Heart left ventricle (tissue), 16 donors: ENCODE measurements at regions not wholly inside any gene's neighbourhood (a gene's known extent, or its start where the extent isn't known, plus 50 kb on each side); places are given as distances from the start of the nearest gene placed in this dataset.

Experiments
- ATAC-seq, 4 donors: fragments of 200-7000 bp; cut with Tn5 transposase; one replicate each; pipeline ENCODE4 v1.9.1; 2020 to 2022; ENCODE audit warnings: moderate library complexity in 4 of 4, mild to moderate bottlenecking in 3 of 4, moderate number of reproducible peaks in 1 of 4
- DNase-seq, 5 donors: peaks; one replicate each; pipeline ENCODE4 v3.0.0-alpha.2; 2020
- H3K27ac ChIP-seq, 12 donors: fragments of 200-600 bp; sonication (generic) in 4 of 12; one replicate each; pipeline versions ENCODE4 v1.5.0 to v1.8.0; 2016 to 2022; ENCODE audit warnings: mild to moderate bottlenecking in 2 of 12
- H3K27me3 ChIP-seq, 9 donors: fragments of 200-600 bp; sonication (generic) in 2 of 9; one replicate each; pipeline versions ENCODE4 v1.5.1 to v1.8.0; 2016 to 2022; ENCODE audit warnings: mild to moderate bottlenecking in 3 of 9
- H3K36me3 ChIP-seq, 9 donors: fragments of 200-600 bp; sonication (generic) in 2 of 9; one replicate each; pipeline versions ENCODE4 v1.5.0 to v1.8.0; 2018 to 2022; ENCODE audit warnings: mild to moderate bottlenecking in 2 of 9
- H3K4me1 ChIP-seq, 12 donors: fragments of 200-600 bp; sonication (generic) in 4 of 12; one replicate each; pipeline versions ENCODE4 v1.5.0 to v1.8.0; 2016 to 2022; ENCODE audit warnings: mild to moderate bottlenecking in 3 of 12
- H3K4me3 ChIP-seq, 12 donors: fragments of 200-600 bp; sonication (generic) in 4 of 12; one replicate each; pipeline versions ENCODE4 v1.5.0 to v1.8.0; 2017 to 2022; ENCODE audit warnings: mild to moderate bottlenecking in 9 of 12, moderate library complexity in 4 of 12
- H3K9me3 ChIP-seq, 12 donors: fragments of 200-600 bp; sonication (generic) in 4 of 12; one replicate each; pipeline versions ENCODE4 v1.5.0 to v1.8.0; 2016 to 2022; ENCODE audit warnings: mild to moderate bottlenecking in 1 of 12
- POLR2A ChIP-seq, 2 donors: fragments of 450-650 bp; IDR thresholded peaks; one replicate each; pipeline ENCODE4 v1.6.1; 2017; ENCODE audit warnings: antibody characterized with exemption in 2 of 2, mild to moderate bottlenecking in 2 of 2, moderate library complexity in 2 of 2
- WGBS, 4 donors: extraction: QIAGEN DNeasy Blood & Tissue Kit in 2 of 4; methylation state at CpG; one replicate each; pipeline versions ENCODE4 v1.1.5 to v1.1.7; 2013 to 2018; 5-methylcytosine and 5-hydroxymethylcytosine counted together
- intact Hi-C, 10 donors: fragments of 100-400 bp; cut with DNase I; formaldehyde crosslinking; loops; one replicate each; pipeline versions ENCODE4 v1.11.1 to v1.14.2; 2022
- TF ChIP-seq, protein P1 (sequence below), 12 donors: fragments of 200-600 bp; sonication (generic) in 4 of 12; IDR thresholded peaks; one replicate each; pipeline versions ENCODE4 v1.5.0 to v1.8.0; 2018 to 2022; ENCODE audit warnings: antibody characterized with exemption in 12 of 12, mild to moderate bottlenecking in 5 of 12
- donor health status: ischemic (EF 13 %, LVEDD 7.1; RV severe dilation, severe dysfunction).
- donor health status: healthy with polysubstance abuse.
- donor health status: DM: no; HTN: yes; CAD: no.
- donor health status: DM: no; HTN: no; CAD: no.
- donor health status: ischemic (EF 25% LVEDD 6.9; RV normal size, moderate dysfunction).
- donor health status: ischemic (EF 25% LVEDD 5.7; RV mildly dilated, moderate dysfunction).
- donor health status: healthy.
- donor health status: DM: yes; HTN: yes; CAD: no.
- donor health status: ischemic (EF 35%, LVEDD 5.7; RV mildly dilated, moderate dysfunction).
- donor health status: nonischemic (EF 11% LVEDD 7.7; RV severe dilation, severe dysfunction).
- donor health status: DM: yes; HTN: yes; CAD: no.
- donor health status: PGD.
- donor health status: ischemic (EF 29% LVEDD 5.4; RV normal size, mild dysfunction).
- donor health status: nonischemic (EF 23%, LVEDD 6.1; RV moderate dilation, normal function).

- WGBS, 4 donors = 30 to 48% (median 35%) methylated on average over 2 of the region's 2 CpGs
- peak overlapping the region in 3 of 12 donors; percentile 28 to 51 (median 44) for H3K27ac ChIP-seq
- ATAC-seq = peak in 1 of 4 donors; percentile 35
These were observed 275.6 kb downstream of the CETN3 start for GRCh38 chr5:90133941-90134340.

DNA sequence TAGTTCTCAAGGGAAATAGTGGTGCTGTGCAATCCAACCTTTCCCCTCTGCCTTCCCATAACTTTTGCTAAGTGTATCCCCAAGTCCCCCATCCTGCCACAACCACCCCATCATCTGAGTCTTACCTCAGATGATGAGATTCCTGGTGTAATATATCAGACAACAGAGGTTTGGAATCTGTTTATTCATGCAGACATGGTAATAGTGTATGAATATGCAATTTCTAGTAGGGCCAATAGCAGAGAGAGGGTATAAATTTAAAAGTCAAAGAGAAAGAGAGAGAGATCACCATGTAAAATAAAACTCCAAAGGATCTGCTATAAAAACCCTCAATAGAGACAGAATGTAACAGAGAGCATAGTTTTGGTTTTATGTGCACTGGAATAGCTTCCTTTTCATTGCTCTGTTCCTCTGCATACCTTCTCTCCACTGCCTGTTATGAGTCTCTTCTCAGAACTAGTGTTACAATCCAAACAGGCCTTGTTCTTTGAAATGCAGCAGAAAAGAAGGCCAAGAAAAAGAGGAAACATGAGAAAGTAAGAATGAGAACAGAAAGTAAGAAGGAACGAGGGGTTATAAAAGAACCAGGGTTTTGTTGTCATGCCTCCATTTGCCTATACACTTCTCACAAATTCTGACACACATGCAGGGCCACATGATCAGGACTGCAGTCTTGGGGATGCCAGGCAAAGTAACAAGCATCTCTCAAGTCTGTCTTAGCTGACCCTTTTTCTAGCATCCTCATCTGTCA lies 278.0 kb downstream of the CETN3 start:
- WGBS, 4 donors = 51 to 66% (median 57%) methylated on average over 1 of the region's 1 CpG
- no peak for DNase-seq
- Histone ChIP-seq H3K36me3 (no peaks in the 10 kb centered on the region), H3K27ac (peak overlapping the region in 3 of 12 donors; percentile 22 to 71 (median 37)), H3K27me3 (no peaks in the 10 kb centered on the region), H3K4me1 (peaks cover 0 to 29% (median 5%) of the 10 kb centered on the region in 12 donors), H3K9me3 (no peaks in the 10 kb centered on the region), H3K4me3 (no peak overlapping the region)
- intact Hi-C loops = no loop called here
- no peak for ATAC-seq
- TF ChIP-seq, protein P1, sequence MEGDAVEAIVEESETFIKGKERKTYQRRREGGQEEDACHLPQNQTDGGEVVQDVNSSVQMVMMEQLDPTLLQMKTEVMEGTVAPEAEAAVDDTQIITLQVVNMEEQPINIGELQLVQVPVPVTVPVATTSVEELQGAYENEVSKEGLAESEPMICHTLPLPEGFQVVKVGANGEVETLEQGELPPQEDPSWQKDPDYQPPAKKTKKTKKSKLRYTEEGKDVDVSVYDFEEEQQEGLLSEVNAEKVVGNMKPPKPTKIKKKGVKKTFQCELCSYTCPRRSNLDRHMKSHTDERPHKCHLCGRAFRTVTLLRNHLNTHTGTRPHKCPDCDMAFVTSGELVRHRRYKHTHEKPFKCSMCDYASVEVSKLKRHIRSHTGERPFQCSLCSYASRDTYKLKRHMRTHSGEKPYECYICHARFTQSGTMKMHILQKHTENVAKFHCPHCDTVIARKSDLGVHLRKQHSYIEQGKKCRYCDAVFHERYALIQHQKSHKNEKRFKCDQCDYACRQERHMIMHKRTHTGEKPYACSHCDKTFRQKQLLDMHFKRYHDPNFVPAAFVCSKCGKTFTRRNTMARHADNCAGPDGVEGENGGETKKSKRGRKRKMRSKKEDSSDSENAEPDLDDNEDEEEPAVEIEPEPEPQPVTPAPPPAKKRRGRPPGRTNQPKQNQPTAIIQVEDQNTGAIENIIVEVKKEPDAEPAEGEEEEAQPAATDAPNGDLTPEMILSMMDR (IDR thresholded peaks at IDR 0.05) = no peak
- TF ChIP-seq POLR2A (IDR thresholded peaks at IDR 0.05) = no peak

More at GRCh38 chr5:90133941-90134340, 275.6 kb downstream of the CETN3 start:
- no peak for DNase-seq
- intact Hi-C loops = no loop called here
- no peaks in the 10 kb centered on the region for H3K36me3 ChIP-seq
- peaks cover 0 to 29% (median 5%) of the 10 kb centered on the region in 12 donors for H3K4me1 ChIP-seq
- no peak for TF ChIP-seq POLR2A (IDR thresholded peaks at IDR 0.05)
- TF ChIP-seq, protein P1 (IDR thresholded peaks at IDR 0.05) = no peak
- no peak overlapping the region for H3K4me3 ChIP-seq
- H3K9me3 ChIP-seq = no peaks in the 10 kb centered on the region
- no peaks in the 10 kb centered on the region for H3K27me3 ChIP-seq

DNA sequence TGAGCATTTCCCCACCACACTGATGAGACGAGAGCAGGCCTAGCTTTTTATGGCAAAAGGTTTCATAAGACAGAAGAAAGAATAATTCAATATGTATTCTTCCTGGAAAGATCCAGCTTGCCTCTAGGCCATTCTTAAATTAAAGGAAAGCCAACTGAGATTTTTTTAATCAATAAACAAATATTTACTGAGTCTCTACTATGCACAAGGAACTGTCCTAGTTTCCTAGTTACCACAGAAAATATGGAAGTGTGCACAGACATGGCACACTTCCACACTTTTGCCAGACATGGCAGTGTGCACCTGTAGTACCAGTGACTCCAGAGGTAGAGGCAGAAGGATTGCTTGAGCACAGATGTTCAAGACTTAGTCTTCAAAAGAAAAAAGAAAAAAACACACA lies 281.0 kb downstream of the CETN3 start:
- intact Hi-C loops = no loop called here
- H3K9me3 ChIP-seq = no peaks in the 10 kb centered on the region
- ATAC-seq (no peak), DNase-seq (no peak)
- H3K27me3 ChIP-seq = no peaks in the 10 kb centered on the region
- no peak for TF ChIP-seq POLR2A (IDR thresholded peaks at IDR 0.05)
- TF ChIP-seq, protein P1 (IDR thresholded peaks at IDR 0.05) = no peak
- H3K4me3 ChIP-seq = no peak overlapping the region
- H3K4me1 ChIP-seq = peaks cover 0 to 9% (median 0%) of the 10 kb centered on the region in 12 donors
- WGBS, 4 donors = 93 to 97% (median 96%) methylated on average over 1 of the region's 1 CpG
- H3K36me3 ChIP-seq = no peaks in the 10 kb centered on the region
- no peak overlapping the region for H3K27ac ChIP-seq

DNA sequence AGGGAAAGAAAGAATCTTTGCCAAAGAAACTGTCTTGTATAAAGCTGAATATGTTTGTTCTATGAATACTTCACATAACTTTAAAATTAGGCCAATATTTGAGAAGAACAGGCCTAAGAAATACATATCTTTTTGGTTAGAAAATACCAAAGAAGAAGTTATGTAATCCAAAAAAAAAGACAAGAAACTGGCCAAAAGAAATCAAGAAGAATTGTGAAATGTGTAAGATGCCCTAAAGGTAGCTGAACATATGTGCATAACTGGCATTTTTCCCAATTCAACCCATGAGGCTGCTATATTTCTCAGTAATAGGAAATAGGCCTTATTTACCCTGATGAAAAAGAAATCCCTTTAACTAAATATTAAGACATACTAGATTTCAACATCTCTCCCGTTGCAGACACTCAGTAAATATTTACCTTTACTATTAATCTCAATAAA lies 290.0 kb downstream of the CETN3 start:
- H3K9me3 ChIP-seq = no peaks in the 10 kb centered on the region
- WGBS, 4 donors = 39 to 77% (median 72%) methylated on average over 1 of the region's 1 CpG
- H3K27me3 ChIP-seq = no peaks in the 10 kb centered on the region
- no peaks in the 10 kb centered on the region for H3K4me1 ChIP-seq
- DNase-seq (no peak), ATAC-seq (no peak)
- H3K4me3 ChIP-seq = no peak overlapping the region
- H3K36me3 ChIP-seq = no peaks in the 10 kb centered on the region
- intact Hi-C loops = no loop called here
- H3K27ac ChIP-seq = no peak overlapping the region
- TF ChIP-seq, protein P1 (IDR thresholded peaks at IDR 0.05) = no peak
- TF ChIP-seq POLR2A (IDR thresholded peaks at IDR 0.05) = no peak
